ENCODE measurements at regions not wholly inside any gene's neighbourhood (a gene's known extent, or its start where the extent isn't known, plus 50 kb on each side); places are given as distances from the start of the nearest gene placed in this dataset.
"Not testable (repeated sequence)": the region's sequence is repeated elsewhere in the genome, so short reads cannot be mapped to it uniquely, and the experiment has no call there.

- no peak for DNase-seq (ENCODE audit: low read depth, low spot score)
- no peak for TF ChIP-seq CTCF (IDR thresholded peaks at IDR 0.05; ENCODE audit: low read depth, low read length)
- Histone ChIP-seq H3K4me3 (ENCODE audit: low read depth, low read length) (no peak overlapping the region), H3K27ac (ENCODE audit: low read depth, low read length) (no peak overlapping the region), H3K9me3 (ENCODE audit: control insufficient read depth, insufficient read depth, low read length) (peaks cover 50% of the 10 kb centered on the region), H3K27me3 (ENCODE audit: control insufficient read depth, insufficient read depth, low read length) (no peaks in the 10 kb centered on the region)
- ChIA-PET POLR2A (no interaction called here), CTCF (no interaction called here)
Observed at GRCh38 chr10:121276046-121276445, 322.2 kb downstream of the FGFR2 start.

- Histone ChIP-seq H3K27ac (ENCODE audit: low read depth, low read length) (no peak overlapping the region), H3K9me3 (ENCODE audit: control insufficient read depth, insufficient read depth, low read length) (peaks cover 43% of the 10 kb centered on the region), H3K4me3 (ENCODE audit: low read depth, low read length) (no peak overlapping the region), H3K27me3 (ENCODE audit: control insufficient read depth, insufficient read depth, low read length) (no peaks in the 10 kb centered on the region)
- no peak for TF ChIP-seq CTCF (IDR thresholded peaks at IDR 0.05; ENCODE audit: low read depth, low read length)
- ChIA-PET POLR2A (no interaction called here), CTCF (no interaction called here)
- DNase-seq (ENCODE audit: low read depth, low spot score) = no peak
Observed at GRCh38 chr10:121276822-121277221, 321.4 kb downstream of the FGFR2 start.

- peaks cover 30% of the 10 kb centered on the region for H3K9me3 ChIP-seq (ENCODE audit: control insufficient read depth, insufficient read depth, low read length)
- CTCF ChIA-PET; POLR2A ChIA-PET; H3K27ac ChIP-seq (ENCODE audit: low read depth, low read length); H3K4me3 ChIP-seq (ENCODE audit: low read depth, low read length); H3K27me3 ChIP-seq (ENCODE audit: control insufficient read depth, insufficient read depth, low read length); DNase-seq (ENCODE audit: low read depth, low spot score): not testable (repeated sequence)
Observed at GRCh38 chr10:121278386-121278785, 319.9 kb downstream of the FGFR2 start.

DNA sequence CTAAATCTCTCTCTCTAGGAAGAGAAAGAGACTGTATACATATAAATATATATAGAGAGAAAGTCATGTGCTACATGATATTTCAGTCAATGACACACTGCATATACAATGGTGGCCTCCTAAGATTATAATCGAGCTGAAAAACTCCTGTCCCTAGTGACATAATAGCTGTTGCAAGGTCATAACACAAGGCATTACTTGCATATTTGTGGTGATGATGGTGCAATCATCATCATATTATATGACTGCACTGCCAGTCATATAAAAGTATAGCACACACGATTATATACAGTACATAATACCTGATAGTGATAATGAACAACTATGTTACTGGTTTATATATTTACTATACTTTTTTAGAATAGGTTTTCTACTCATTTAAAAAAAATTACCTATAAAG lies 316.7 kb downstream of the FGFR2 start:
- no peak overlapping the region for H3K27ac ChIP-seq (ENCODE audit: low read depth, low read length)
- H3K9me3 ChIP-seq (ENCODE audit: control insufficient read depth, insufficient read depth, low read length) = peaks cover 15% of the 10 kb centered on the region
- no peak overlapping the region for H3K4me3 ChIP-seq (ENCODE audit: low read depth, low read length)
- no peaks in the 10 kb centered on the region for H3K27me3 ChIP-seq (ENCODE audit: control insufficient read depth, insufficient read depth, low read length)
- TF ChIP-seq CTCF (IDR thresholded peaks at IDR 0.05; ENCODE audit: low read depth, low read length) = no peak
- ChIA-PET POLR2A (no interaction called here), CTCF (no interaction called here)
- DNase-seq (ENCODE audit: low read depth, low spot score) = no peak

- Histone ChIP-seq H3K4me3 (ENCODE audit: low read depth, low read length) (no peak overlapping the region), H3K27me3 (ENCODE audit: control insufficient read depth, insufficient read depth, low read length) (no peaks in the 10 kb centered on the region), H3K27ac (ENCODE audit: low read depth, low read length) (no peak overlapping the region), H3K9me3 (ENCODE audit: control insufficient read depth, insufficient read depth, low read length) (peaks cover 14% of the 10 kb centered on the region)
- TF ChIP-seq CTCF (IDR thresholded peaks at IDR 0.05; ENCODE audit: low read depth, low read length) = no peak
- CTCF ChIA-PET = no interaction called here
- no peak for DNase-seq (ENCODE audit: low read depth, low spot score)
- POLR2A ChIA-PET = no interaction called here
Observed at GRCh38 chr10:121282264-121282663, 316.0 kb downstream of the FGFR2 start.
